Limb (tissue), 2 donors: ENCODE measurements at regions not wholly inside any gene's neighbourhood (a gene's known extent, or its start where the extent isn't known, plus 50 kb on each side); places are given as distances from the start of the nearest gene placed in this dataset.

Experiments
- DNase-seq, 2 donors: peaks; one replicate each; pipeline ENCODE4 v3.0.0-alpha.2; 2016; ENCODE audit errors: extremely low spot score in 2 of 2

DNA sequence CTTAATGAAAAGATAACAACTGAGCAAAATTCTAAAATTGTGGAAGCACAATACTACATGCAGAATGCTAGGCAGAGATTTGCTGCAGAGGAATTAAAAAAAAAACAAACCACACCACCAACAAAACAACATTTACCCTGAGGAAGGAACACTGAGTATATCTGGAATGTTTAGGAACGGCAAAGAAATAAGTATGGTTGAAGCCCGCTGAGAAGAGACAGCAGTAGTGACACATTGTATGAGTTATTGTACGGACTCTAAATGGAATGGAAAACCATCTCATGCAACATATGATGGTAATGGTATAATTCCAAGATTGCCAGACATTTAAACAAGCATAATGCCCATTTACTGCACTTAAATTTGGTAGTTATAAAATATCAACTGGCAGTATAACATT, 568.2 kb upstream of the CCDC54 start:
- DNase-seq, result no peak

DNA sequence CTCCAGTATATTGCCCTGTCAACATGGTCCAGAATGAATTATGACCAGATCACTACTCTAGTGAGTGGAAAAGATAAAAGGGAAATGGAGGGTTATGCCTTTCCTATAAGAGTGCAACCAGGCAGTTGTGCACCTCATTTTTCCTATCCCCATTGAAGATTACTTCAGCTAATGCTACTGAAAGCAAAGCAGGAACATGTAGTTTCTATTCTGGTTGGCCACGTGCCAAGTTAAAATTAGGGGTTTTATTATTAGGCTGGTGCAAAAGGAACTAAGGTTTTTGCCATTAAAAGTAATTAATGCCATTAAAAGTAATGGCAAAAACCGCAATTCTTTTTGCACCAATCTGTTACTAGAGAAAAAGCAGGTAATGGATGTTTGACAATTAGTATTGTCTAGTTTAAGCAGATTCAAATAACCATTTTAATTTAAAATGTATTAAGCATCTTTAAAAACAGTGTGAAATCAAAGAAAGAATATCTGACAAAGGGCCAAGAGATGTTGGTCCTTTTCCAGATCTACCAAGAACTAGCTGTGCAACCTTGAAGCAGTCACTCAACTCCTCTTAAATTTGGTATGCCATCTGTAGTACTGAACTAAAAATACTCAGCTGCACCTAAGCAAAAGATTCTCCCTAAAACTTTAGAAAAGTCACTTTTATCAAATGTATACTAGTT, 567.5 kb upstream of the CCDC54 start:
- no peak for DNase-seq

DNA sequence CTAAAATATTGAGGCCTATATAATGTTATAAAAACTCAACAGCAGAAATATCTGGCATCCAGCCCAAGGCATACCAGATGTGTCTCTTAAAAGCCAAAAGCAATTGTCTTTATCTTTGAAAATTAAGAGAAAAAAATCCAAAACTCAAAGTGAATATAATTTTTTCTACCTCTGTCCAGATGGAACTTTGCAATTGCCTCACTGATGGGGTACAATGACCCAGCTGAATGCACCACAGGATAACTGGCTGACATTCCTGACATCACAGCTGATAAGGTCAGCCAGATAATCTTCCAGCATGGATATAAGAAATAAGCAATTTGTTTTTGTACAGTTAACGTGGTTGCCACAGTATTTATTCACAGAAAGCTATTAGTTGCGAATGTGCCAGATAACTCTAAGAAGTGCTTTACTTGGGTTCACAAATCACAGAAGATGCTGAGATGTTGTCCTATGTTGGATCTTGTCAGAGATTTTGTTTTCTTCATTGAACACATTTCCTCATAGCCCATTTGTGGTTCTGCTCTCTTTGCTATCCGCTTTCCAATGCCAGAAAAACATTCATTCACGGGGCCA, 566.9 kb upstream of the CCDC54 start:
- peak in 1 of 2 donors; percentile 35 for DNase-seq

DNA sequence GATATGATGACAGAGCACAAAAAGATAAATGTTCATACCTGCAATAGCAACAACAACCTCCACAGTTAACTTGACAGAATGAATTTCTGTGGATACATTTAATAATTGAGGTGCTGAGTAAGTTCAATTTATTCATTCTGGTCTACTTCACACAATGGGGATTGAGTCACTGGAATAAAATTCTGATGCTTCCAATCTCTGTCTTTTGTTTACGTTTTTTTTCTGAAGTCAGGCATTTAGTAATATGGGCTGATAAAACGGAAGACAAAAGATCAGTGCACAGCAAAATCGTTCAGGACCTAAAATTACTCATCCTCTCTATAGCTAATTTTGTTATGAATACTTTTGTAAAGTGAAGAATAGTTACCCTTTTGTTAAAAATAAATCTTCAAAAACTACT, 565.9 kb upstream of the CCDC54 start:
- DNase-seq, result no peak

DNA sequence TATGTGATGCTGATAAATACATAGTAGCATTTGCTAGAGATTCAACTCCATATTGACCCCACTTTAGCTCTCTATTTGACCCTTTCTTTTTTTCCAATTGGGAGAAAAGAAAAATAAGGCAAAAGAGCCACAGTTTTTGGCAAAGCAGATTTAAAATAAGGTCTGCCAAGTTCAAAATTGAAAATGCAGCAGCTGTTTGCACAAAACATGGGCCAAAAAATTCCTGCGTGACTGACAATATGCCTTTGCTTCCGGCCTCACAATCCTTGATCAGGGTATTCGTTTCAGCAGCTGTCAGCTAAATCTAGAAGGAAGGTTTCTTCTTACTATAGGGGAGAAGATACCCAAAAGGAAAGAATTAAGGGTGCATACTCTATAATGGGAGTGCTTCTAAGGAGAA, 563.5 kb upstream of the CCDC54 start:
- DNase-seq, result peak in 1 of 2 donors; percentile 85

DNA sequence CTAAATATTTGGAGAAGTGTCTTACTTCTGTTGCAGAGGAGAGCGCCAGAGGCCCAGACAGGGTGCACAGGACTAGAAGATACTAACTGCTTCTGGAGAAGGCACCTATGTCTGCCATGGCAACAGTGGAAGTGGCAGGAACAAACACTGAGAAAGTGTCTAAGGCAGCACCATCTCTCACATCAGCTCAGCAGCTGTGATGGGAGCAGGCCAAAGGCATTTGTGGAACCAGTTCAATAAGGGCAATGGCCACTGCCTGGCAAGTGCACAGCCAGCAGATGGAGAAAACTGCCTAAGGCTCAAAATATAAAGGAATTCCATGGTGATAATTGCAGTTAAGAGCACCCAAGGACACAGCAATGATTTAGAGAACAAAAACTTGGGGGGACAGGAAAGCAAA, 563.0 kb upstream of the CCDC54 start:
- DNase-seq, result peak in 1 of 2 donors; percentile 64

DNA sequence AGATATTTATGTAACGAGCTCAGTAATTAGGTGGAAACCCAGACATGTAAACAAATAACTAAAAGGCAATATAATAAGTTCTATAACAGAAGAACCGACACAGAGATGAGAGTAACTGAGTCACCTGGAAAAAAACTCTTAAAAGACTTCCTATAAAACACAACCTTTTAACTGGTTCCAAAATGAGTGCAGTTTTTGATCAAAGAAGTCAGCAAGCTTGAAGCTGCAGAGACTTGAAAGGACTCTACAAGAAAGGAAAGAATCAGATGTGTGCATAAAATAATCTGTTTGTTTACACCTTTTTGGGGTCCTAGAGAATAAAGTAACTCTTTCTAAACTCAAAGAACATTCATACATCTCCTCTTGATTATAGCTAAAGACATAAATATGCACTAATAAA, 560.4 kb upstream of the CCDC54 start:
- DNase-seq, result no peak

DNA sequence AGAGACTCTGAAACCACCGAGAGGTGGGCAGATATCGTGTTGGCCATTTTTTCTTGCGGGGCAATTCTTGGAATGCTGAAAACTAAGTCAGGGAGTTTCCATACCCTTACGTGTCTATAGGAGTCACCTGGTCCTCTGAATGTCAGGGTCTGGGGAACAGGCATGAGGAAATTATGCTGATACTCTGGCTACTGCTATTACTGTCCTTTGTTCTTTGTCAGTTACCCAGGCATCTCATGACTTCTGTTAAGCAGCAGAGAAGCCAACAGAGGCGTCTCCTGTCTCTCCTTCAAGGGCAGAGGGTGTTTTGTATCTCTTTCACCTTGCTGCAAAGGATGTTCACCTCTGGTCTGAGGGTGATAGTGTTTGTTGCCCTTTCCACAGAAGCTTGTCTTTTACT, 559.5 kb upstream of the CCDC54 start:
- DNase-seq, result no peak

DNA sequence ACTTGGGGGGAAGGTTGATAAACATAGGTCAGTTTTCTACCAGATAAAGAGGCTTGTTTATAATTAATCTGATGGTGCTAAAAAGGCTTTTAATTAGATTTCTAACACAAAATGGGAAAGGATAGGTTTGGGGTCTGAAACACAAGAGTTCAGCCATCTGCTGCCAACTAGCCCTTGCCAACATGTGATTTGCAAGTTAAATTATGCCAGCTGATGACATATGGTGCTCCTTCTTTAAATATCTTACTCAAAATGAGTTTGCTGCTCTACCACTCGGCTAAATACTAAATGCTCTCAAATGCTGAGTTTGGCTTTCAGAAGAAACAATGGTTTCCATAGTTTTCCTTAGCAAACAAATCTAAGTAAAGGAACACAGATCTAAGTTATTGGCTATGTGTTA, 557.8 kb upstream of the CCDC54 start:
- DNase-seq, result peak in 1 of 2 donors; percentile 37

DNA sequence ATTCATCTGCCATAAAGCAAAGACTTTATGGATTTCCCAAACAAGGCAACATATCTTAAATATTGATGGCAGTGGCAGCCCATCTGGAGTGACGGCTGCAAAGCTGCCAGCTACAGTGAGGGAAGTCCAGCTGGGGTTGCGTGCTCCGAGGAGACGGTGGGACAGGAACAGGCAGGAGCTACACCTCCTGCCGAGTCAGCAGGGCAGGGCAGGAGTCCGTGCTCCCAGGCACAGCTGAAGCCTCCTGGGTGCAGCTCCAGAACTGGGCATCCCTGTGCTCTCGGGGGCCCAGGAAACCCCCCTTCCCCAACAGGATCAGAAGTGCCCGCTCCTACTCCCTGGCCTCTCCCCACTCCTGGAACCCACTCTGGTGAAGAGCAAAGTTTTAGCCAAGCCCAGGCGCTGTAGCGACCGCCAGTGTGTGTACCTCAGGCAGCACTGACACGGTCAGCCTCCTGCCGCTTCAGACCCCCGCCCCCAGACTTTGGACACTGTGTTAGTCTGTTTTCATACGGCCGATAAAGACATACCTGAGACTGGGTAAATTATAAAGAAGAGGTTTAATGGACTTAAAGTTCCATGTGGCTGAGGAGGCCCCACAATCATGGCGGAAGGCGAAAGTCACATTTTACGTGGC, 556.4 kb upstream of the CCDC54 start:
- no peak for DNase-seq

DNA sequence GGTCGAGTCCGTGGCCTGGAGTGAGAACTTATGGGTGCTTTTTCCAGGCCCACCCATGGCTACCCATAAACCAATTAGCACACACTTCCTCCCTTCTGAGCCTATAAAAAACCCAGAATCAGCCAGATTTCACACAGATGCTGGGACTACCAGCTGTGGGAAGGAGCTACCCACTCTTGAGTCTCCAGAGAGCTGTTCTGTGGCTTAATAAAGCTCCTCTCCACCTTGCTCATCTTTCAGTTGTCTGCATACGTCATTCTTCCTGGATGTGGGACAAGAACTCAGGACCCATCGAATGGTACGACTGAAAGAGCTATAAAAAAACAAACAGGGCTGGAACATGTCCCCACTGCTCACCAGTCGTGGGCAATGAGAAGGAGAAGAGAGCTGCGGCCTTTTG, 555.4 kb upstream of the CCDC54 start:
- DNase-seq, result no peak

DNA sequence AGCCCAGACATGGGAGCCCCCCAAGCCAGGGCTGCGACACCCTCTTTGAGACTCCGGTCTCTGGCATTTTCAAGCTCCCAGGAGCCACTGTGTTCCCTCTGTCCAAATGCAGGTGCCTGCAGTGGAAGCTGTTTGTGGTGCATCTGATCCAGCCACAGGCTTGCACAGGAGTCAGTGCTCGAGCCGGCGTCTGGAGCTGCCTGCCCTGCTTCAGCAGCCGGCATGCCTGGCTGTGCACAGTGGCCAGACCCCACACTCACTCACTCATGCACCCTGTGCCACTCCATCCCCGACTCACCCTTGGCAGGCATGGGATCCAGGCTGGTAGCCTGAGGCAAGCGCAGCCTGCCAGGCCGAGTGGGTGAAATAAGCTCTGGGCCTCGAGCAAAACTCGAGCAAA, 555.0 kb upstream of the CCDC54 start:
- no peak for DNase-seq

DNA sequence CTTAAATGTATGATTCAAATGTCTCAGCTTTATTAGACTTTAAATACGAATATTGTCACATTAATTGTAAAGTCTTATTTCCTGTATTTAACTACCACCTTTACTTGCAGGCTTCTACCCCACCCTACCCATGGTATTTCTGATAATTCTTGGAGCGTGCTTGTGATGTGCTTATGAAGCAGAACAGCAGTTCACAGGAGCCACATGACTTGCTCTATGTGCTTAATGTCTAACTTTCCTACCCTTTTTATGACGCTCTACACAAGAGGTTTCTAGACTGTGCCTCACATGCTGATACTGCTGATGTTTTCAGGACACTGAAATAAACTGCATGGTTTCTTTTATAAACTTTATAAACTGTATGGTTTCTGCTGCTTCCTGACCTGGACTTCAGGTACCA, 553.5 kb upstream of the CCDC54 start:
- DNase-seq, result no peak

DNA sequence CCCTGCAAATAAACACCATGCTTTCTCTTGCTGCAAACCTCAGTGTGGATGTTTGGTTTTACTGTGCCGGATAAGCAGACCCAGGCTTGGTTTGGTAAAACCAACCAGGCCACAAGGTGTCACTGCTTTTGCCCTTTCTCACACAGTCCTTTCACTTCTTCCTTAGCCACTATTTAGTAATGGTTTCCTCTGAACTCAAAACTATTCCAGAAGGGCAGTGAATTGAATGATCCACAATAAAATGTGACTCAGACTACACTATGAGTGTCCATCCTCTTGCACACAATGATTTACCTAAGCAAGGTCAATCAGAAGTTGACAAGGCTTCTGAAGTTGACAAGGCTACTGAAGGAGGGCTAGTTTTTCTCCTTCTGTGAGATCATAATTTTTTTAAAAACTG, 552.4 kb upstream of the CCDC54 start:
- DNase-seq, result no peak

DNA sequence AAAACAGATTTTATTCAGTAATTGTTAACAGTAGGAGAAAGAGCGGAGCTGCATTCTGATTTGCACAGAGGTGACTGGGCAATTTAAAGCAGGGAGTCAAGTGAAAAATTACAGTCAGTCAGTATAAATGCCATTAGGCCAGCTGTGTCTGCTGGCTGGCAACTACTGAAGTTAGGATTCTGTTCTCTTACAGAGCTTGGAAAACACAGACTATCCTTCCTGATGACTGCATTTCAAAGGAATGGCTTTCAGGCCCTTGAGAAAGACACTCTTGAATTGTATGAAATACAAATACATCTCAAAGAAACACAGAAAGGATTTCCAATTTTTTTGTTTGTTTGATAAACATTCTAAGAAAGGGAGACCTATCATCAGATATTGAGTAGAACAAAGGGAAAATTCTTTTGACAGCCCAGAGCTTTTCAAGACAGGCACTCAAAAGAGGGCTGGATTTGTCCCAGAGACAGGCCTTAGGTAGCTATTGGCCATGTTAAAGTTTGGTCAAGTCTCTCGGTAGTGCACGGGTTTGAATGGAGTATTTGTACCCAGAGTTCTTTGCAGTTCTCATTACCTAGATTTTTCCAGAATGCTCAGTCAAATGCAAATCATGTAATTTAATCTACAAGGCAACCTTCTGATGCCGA, 551.2 kb upstream of the CCDC54 start:
- DNase-seq, result peak in 1 of 2 donors; percentile 54

DNA sequence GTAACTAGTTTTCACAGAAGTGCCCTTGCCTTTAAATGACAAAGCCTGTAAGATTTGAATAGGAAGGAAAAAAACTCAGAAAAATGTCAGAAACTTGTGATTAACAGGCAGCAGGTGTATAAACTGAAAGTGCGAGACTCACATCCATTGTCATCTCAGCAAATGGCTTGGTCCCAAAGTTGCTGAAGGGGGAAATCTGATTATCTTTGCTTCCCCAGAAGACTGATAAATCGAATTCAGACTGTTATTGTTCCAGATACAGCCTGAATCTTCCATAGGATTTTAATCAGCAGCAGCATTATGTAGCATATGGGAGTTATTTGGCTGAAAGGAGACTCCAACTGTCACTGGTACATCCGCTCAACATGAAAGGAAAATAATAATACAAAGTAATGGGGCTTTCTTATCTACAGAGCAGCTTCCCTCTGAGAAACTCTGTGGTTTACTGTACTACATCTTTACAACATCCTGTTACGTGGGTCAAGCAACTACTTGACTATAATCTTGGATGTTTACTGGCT, 550.4 kb upstream of the CCDC54 start:
- DNase-seq, result peak in 1 of 2 donors; percentile 71

DNA sequence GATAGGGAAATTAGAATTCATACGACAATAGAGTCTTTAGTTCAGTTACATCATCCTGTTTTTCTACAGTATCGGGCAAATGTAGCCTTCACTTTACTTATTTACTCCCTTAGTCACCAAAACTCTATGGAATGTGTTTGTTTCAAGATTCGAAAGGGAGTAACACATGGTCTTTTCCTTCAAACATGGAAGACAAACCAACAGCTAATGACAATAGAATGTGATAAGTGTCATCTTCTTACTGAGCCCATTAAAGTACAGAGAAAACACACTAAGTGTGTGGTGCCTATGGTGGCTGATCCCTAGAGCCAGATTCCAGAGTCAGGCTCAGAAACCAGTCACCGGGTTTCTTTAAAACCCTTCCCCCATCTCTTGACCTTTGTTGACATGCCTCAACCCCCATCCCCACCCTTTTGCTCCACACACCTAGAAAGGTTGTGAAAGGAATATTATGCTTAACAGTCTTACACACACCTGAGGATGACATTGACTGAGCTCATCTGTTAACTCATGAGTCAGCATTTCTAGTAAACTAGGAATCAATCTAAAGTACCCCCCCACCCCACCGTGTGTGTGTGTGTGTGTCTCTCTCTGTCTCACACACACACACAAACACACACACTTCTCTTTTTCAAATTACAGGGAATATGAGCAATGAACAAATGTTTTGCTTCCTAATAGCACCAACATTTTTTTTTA, 549.6 kb upstream of the CCDC54 start:
- DNase-seq, result no peak

DNA sequence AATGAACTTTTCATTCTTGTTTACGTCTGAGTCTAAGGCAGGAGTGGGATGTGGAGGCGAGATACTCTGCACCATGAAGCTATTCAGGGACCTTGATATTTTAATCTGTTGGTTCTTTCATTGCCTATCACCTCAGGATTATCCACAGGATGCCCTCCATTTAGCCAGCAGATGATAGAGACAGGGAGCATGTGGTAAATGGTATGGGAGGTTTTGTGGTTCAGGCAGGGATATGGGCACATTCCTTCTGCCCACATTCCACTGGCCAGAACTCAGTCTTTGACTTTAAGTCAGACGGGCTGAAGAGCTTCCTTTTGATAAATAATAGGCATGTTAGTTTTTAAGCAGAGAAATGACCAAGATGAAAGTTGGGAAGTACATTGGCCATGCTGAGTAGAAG, 548.0 kb upstream of the CCDC54 start:
- no peak for DNase-seq

DNA sequence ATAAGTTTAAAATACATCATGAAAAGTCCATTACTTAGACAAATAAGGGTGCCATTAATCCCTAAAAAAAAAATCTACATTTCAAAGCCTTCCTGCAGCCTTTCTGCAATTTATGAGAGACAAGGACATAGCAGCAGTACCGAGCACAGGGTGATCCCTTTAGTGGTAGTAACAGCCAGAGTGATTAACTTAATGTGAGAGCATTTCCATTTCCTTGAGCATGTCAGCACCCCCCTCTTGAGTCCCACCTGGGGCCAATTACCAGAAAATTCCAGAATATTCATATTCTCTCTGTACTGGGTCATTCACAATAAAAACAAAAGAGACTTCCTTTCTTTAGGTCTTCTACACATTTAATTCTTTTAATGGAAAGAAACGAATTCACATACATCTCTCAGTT, 546.9 kb upstream of the CCDC54 start:
- DNase-seq, result no peak

DNA sequence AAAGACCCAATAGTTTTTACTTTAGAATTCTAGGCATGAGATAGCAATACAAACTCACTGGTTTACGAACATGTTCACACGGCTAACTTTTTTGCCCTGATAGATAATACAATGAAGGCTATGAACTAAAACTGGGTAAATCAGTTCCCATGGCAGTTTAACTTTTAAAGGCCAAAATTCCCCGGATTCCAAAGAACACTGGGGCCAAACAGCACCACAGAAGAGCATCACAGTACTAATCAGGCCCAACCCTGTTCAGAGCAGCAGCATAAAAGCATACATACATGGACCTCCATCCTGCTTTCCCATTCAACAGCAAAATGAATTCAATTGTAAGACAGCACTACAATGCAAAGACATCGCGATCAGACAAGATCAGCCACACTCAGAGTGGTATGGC, 540.3 kb upstream of the CCDC54 start:
- no peak for DNase-seq

DNA sequence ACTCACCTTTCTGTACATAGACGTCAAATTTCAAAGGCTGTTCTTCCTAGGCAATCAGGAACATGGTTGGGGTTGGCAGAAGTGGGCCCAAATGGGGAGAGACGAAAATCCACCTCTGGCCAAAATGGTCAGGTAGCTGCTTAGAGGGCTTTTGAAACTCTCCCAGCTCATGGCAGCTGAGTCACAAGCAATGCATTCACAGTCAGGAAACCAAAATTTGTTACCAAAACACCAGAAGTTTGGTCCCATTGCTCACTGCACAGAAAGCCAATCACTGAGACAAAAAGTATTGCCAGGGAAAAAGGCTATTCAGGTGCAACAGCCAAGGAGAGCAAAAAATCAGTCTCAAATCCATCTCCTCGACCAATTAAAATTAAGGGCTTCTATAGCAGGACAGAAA, 539.6 kb upstream of the CCDC54 start:
- no peak for DNase-seq
